Naive thymus-derived CD4-positive, alpha-beta T cell (primary cell): ENCODE measurements at regions not wholly inside any gene's neighbourhood (a gene's known extent, or its start where the extent isn't known, plus 50 kb on each side); places are given as distances from the start of the nearest gene placed in this dataset.
A peak's percentile ranks its signal among the peaks of the same experiment; 100 is the strongest.
"Not testable (repeated sequence)": the region's sequence is repeated elsewhere in the genome, so short reads cannot be mapped to it uniquely, and the experiment has no call there.

Experiments used
- ATAC-seq: fragments of 150-1000 bp; cut with Tn5 transposase; 2 replicates; pipeline ENCODE4 v1.10.0; 2021; ENCODE audit warnings: mild to moderate bottlenecking, moderate library complexity
- CTCF ChIA-PET: fragments of 350-600 bp; sonication (Branson Sonifier 250); formaldehyde crosslinking; loops from one replicate; lab custom pipeline; 2021; ENCODE audit warnings: antibody characterized with exemption; lab: Charles Lee
- POLR2A ChIA-PET: fragments of 350-600 bp; sonication (Branson Sonifier 250); formaldehyde crosslinking; loops from one replicate; lab custom pipeline; 2021; ENCODE audit warnings: antibody characterized with exemption, inconsistent platforms; lab: Charles Lee
- DNase-seq, 9 donors: peaks; one replicate each; pipeline versions ENCODE4 v3.0.0 to v3.0.0-alpha.2; 2020 to 2022; ENCODE audit warnings: mixed read lengths in 1 of 9
- H3K27ac ChIP-seq: one replicate; pipeline ENCODE4 v1.7.0; 2013; ENCODE audit warnings: mild to moderate bottlenecking, low read depth, low read length, moderate library complexity
- H3K27me3 ChIP-seq, 2 donors: one replicate each; pipeline ENCODE4 v1.7.0; 2013; ENCODE audit warnings: low read length in 2 of 2, mild to moderate bottlenecking in 2 of 2, moderate library complexity in 2 of 2; ENCODE audit not compliant: control insufficient read depth in 2 of 2, insufficient read depth in 2 of 2
- H3K36me3 ChIP-seq, 3 experiments: 1 replicate in 2 of 3; 2 replicates in 1 of 3; pipeline ENCODE4 v1.7.0; 2013; ENCODE audit warnings: low read length in 3 of 3, mild to moderate bottlenecking in 3 of 3, moderate library complexity in 1 of 3; ENCODE audit not compliant: insufficient read depth in 3 of 3, control insufficient read depth in 2 of 3
- H3K4me1 ChIP-seq, 2 donors: one replicate each; pipeline ENCODE4 v1.7.0; 2013; ENCODE audit warnings: low read length in 2 of 2, mild to moderate bottlenecking in 2 of 2, moderate library complexity in 1 of 2; ENCODE audit not compliant: control insufficient read depth in 2 of 2, insufficient read depth in 2 of 2
- H3K4me3 ChIP-seq: 2 replicates; pipeline ENCODE4 v1.7.0; 2013; ENCODE audit warnings: mild to moderate bottlenecking, low read length
- H3K9me3 ChIP-seq, 3 experiments: 1 replicate in 2 of 3; 2 replicates in 1 of 3; pipeline ENCODE4 v1.7.0; 2013; ENCODE audit warnings: low read length in 3 of 3; ENCODE audit not compliant: control insufficient read depth in 2 of 3
- H3K27ac Mint-ChIP-seq, 9 donors: one replicate each; pipeline ENCODE4 v1.8.0; 2020 to 2022; ENCODE audit warnings: mixed read lengths in 9 of 9, mild to moderate bottlenecking in 8 of 9, moderate library complexity in 5 of 9, inconsistent platforms in 2 of 9
- H3K27me3 Mint-ChIP-seq, 5 donors: one replicate each; pipeline ENCODE4 v1.8.0; 2021 to 2022; ENCODE audit warnings: mixed read lengths in 5 of 5, mild to moderate bottlenecking in 1 of 5
- H3K36me3 Mint-ChIP-seq, 5 donors: one replicate each; pipeline ENCODE4 v1.8.0; 2020 to 2022; ENCODE audit warnings: mixed read lengths in 5 of 5, mild to moderate bottlenecking in 3 of 5, inconsistent platforms in 1 of 5
- H3K4me1 Mint-ChIP-seq, 7 donors: one replicate each; pipeline ENCODE4 v1.8.0; 2020 to 2022; ENCODE audit warnings: mixed read lengths in 7 of 7, mild to moderate bottlenecking in 3 of 7, inconsistent platforms in 1 of 7
- H3K4me3 Mint-ChIP-seq, 10 donors: one replicate each; pipeline ENCODE4 v1.8.0; 2020 to 2022; ENCODE audit warnings: mild to moderate bottlenecking in 10 of 10, mixed read lengths in 10 of 10, moderate library complexity in 6 of 10, inconsistent platforms in 2 of 10
- H3K9me3 Mint-ChIP-seq, 11 donors: one replicate each; pipeline ENCODE4 v1.8.0; 2020 to 2022; ENCODE audit warnings: mixed read lengths in 11 of 11, mild to moderate bottlenecking in 4 of 11, inconsistent platforms in 1 of 11, moderate library complexity in 1 of 11
- intact Hi-C, 2 donors: fragments of 100-400 bp; cut with micrococcal nuclease; formaldehyde crosslinking; loops; one replicate each; pipeline ENCODE4 v1.15.1; 2023

DNA sequence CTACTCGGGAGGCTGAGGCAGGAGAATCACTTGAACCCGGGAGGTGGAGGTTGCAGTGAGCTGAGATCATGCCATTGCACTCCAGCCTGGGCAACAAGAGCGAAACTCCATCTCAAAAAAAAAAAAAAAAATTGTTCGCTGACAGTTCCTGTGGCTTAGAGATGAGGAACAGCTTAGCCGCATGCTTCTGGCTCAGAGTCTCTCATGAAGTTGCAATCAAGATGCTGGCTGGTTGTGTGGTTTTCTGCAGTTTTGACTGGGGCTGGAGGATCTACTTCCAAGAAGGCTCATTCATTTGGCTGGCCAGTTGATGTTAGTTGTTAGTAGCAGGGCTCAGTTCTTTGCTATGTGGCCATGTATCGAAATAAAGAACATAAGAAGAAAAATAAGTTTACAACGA lies 69.9 kb upstream of the TBC1D5 start:
- H3K4me1 ChIP-seq, H3K4me3 ChIP-seq, POLR2A ChIA-PET, H3K9me3 Mint-ChIP-seq, H3K27ac Mint-ChIP-seq, intact Hi-C loops, H3K27me3 ChIP-seq, H3K27ac ChIP-seq, H3K4me3 Mint-ChIP-seq, DNase-seq, CTCF ChIA-PET, H3K9me3 ChIP-seq, ATAC-seq, H3K36me3 ChIP-seq: not testable (repeated sequence)
- H3K4me1 Mint-ChIP-seq = peaks cover 0 to 16% (median 2%) of the 10 kb centered on the region in 7 donors
- H3K36me3 Mint-ChIP-seq = peaks cover 0 to 18% (median 0%) of the 10 kb centered on the region in 5 donors
- H3K27me3 Mint-ChIP-seq = peaks cover 2 to 15% (median 10%) of the 10 kb centered on the region in 5 donors

GRCh38 chr3:17811646-17812045 lies 69.2 kb upstream of the TBC1D5 start:
- Histone ChIP-seq H3K9me3 (no peaks in the 10 kb centered on the region), H3K27ac (no peak overlapping the region), H3K27me3 (no peaks in the 10 kb centered on the region), H3K36me3 (no peaks in the 10 kb centered on the region), H3K4me1 (no peaks in the 10 kb centered on the region), H3K4me3 (no peak overlapping the region)
- H3K27ac Mint-ChIP-seq = no peak overlapping the region
- no peak overlapping the region for H3K4me3 Mint-ChIP-seq
- H3K9me3 Mint-ChIP-seq = peaks cover 0 to 4% (median 0%) of the 10 kb centered on the region in 11 donors
- intact Hi-C loops = no loop called here
- peaks cover 2 to 19% (median 5%) of the 10 kb centered on the region in 7 donors for H3K4me1 Mint-ChIP-seq
- DNase-seq (no peak), ATAC-seq (no peak)
- CTCF ChIA-PET = no interaction called here
- POLR2A ChIA-PET = no interaction called here
- peaks cover 0 to 18% (median 0%) of the 10 kb centered on the region in 5 donors for H3K36me3 Mint-ChIP-seq
- H3K27me3 Mint-ChIP-seq = peaks cover 2 to 15% (median 10%) of the 10 kb centered on the region in 5 donors

DNA sequence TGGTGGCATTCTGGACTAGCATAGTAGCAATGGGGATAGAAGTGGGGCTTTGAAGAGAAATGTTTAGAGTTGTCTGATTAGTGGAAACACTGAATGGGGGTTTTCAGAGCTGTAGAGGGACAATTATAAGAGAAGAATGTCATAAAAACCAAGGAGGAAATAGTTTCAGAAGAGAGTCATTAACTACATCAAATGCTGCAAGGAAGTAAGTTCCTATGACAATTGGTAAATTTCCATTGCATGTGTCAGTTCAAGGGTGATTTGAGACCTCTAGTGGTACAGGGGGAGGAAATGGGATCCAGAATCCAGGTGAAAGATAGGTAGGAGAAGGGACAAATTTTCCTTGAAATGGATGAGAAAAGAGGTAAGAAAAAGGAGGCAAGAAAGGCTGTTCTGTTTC lies 68.3 kb upstream of the TBC1D5 start:
- Mint-ChIP-seq H3K36me3 (peaks cover 0 to 19% (median 0%) of the 10 kb centered on the region in 5 donors), H3K27ac (no peak overlapping the region), H3K4me1 (peaks cover 5 to 28% (median 10%) of the 10 kb centered on the region in 7 donors), H3K4me3 (peak overlapping the region in 1 of 10 donors; percentile 1), H3K27me3 (peaks cover 2 to 15% (median 10%) of the 10 kb centered on the region in 5 donors), H3K9me3 (peaks cover 0 to 4% (median 0%) of the 10 kb centered on the region in 11 donors)
- Histone ChIP-seq H3K27me3 (no peaks in the 10 kb centered on the region), H3K4me3 (no peak overlapping the region), H3K9me3 (no peaks in the 10 kb centered on the region), H3K4me1 (no peaks in the 10 kb centered on the region), H3K36me3 (no peaks in the 10 kb centered on the region), H3K27ac (no peak overlapping the region)
- ATAC-seq = no peak
- POLR2A ChIA-PET = no interaction called here
- DNase-seq = peak in 1 of 9 donors; percentile 1
- intact Hi-C loops = no loop called here
- CTCF ChIA-PET = no interaction called here

GRCh38 chr3:17808994-17809393 lies 66.6 kb upstream of the TBC1D5 start:
- ATAC-seq = no peak
- H3K27ac ChIP-seq = no peak overlapping the region
- no peaks in the 10 kb centered on the region for H3K36me3 ChIP-seq
- intact Hi-C loops = no loop called here
- Mint-ChIP-seq H3K27me3 (peaks cover 5 to 15% (median 10%) of the 10 kb centered on the region in 5 donors), H3K9me3 (peaks cover 0 to 3% (median 0%) of the 10 kb centered on the region in 11 donors), H3K36me3 (peaks cover 0 to 19% (median 0%) of the 10 kb centered on the region in 5 donors), H3K4me1 (peaks cover 5 to 30% (median 10%) of the 10 kb centered on the region in 7 donors), H3K4me3 (no peak overlapping the region), H3K27ac (no peak overlapping the region)
- no peaks in the 10 kb centered on the region for H3K4me1 ChIP-seq
- H3K27me3 ChIP-seq = no peaks in the 10 kb centered on the region
- POLR2A ChIA-PET = no interaction called here
- CTCF ChIA-PET = no interaction called here
- no peak overlapping the region for H3K4me3 ChIP-seq
- H3K9me3 ChIP-seq = no peaks in the 10 kb centered on the region
- DNase-seq = no peak

DNA sequence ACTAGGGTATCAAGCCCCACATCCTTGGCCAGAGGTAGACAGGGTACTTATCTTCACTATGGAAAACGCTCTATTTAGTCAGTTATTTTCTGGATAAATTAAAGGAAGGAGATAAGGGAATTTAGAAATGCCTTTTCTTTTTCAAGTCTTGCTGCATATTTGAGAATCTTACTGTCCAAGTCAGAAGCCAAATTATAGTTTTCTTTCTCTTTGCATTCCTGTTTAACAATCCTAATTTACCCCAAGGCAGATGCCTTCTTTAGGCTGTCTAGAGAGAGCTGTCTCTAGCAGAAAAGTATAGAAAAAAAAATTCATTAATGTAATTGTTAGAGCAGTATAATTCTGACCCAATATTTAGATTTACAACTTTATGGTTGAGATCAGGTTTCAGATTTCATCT lies 64.4 kb upstream of the TBC1D5 start:
- ATAC-seq (no peak), DNase-seq (no peak)
- Histone ChIP-seq H3K4me1 (no peaks in the 10 kb centered on the region), H3K36me3 (no peaks in the 10 kb centered on the region), H3K27ac (no peak overlapping the region), H3K9me3 (no peaks in the 10 kb centered on the region), H3K27me3 (no peaks in the 10 kb centered on the region), H3K4me3 (no peak overlapping the region)
- Mint-ChIP-seq H3K4me3 (no peak overlapping the region), H3K27me3 (peaks cover 5 to 15% (median 15%) of the 10 kb centered on the region in 5 donors), H3K4me1 (peaks cover 5 to 30% (median 10%) of the 10 kb centered on the region in 7 donors), H3K36me3 (peaks cover 0 to 9% (median 0%) of the 10 kb centered on the region in 5 donors), H3K9me3 (peaks cover 0 to 3% (median 0%) of the 10 kb centered on the region in 11 donors), H3K27ac (no peak overlapping the region)
- intact Hi-C loops = no loop called here
- POLR2A ChIA-PET = no interaction called here
- CTCF ChIA-PET = interaction anchor here (0.6 kb wide), 1 partner anchor 1214 kb away, joined by 4 read pairs; no protein-coding TSS in a partner anchor

- POLR2A ChIA-PET = no interaction called here
These were observed 63.8 kb upstream of the TBC1D5 start for GRCh38 chr3:17806201-17806600.

DNA sequence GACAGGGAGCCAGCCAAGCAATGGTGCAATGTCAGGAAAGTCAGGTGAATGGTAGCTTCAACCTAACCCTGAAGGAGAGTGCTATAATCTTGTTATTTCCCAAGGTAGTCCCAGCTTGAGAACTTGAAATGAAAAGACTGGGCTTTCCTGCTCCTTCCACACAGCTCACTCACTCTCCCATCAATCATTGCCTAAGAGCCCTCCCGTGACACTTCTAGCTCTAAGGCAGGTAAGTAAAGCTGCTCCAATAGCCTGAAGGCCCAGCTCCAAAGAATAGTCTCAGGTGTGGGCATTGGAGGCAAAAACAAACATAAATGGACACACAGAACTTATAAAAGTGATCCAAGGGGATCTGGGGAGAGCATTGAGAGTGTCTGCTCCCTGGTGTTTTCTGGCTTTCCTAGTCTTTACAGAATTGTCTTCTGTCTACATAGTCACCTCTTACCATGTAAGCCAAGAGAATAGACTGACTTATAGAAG lies 63.1 kb upstream of the TBC1D5 start:
- intact Hi-C loops = no loop called here
- Mint-ChIP-seq H3K9me3 (peaks cover 0 to 3% (median 0%) of the 10 kb centered on the region in 11 donors), H3K4me1 (peaks cover 5 to 24% (median 8%) of the 10 kb centered on the region in 7 donors), H3K36me3 (peaks cover 0 to 4% (median 0%) of the 10 kb centered on the region in 5 donors), H3K27ac (no peak overlapping the region), H3K4me3 (no peak overlapping the region), H3K27me3 (peaks cover 0 to 11% (median 11%) of the 10 kb centered on the region in 5 donors)
- Histone ChIP-seq H3K27ac (no peak overlapping the region), H3K36me3 (no peaks in the 10 kb centered on the region), H3K4me3 (no peak overlapping the region), H3K9me3 (no peaks in the 10 kb centered on the region), H3K27me3 (no peaks in the 10 kb centered on the region), H3K4me1 (no peaks in the 10 kb centered on the region)
- POLR2A ChIA-PET = no interaction called here
- DNase-seq = no peak
- ATAC-seq = no peak
- CTCF ChIA-PET = no interaction called here

More at GRCh38 chr3:17806201-17806600, 63.8 kb upstream of the TBC1D5 start:
- H3K4me3 Mint-ChIP-seq = no peak overlapping the region
- peak; percentile 61 for ATAC-seq
- H3K9me3 Mint-ChIP-seq = peaks cover 0 to 3% (median 0%) of the 10 kb centered on the region in 11 donors
- peaks cover 5 to 30% (median 10%) of the 10 kb centered on the region in 7 donors for H3K4me1 Mint-ChIP-seq
- intact Hi-C loops = no loop called here
- H3K4me3 ChIP-seq = no peak overlapping the region
- H3K9me3 ChIP-seq = no peaks in the 10 kb centered on the region
- CTCF ChIA-PET = no interaction called here
- H3K36me3 ChIP-seq = no peaks in the 10 kb centered on the region
- peaks cover 0 to 6% (median 0%) of the 10 kb centered on the region in 5 donors for H3K36me3 Mint-ChIP-seq
- no peaks in the 10 kb centered on the region for H3K27me3 ChIP-seq
- DNase-seq = peak in 5 of 9 donors; percentile 14 to 39 (median 29)
- peaks cover 0 to 15% (median 15%) of the 10 kb centered on the region in 5 donors for H3K27me3 Mint-ChIP-seq
- H3K4me1 ChIP-seq = no peaks in the 10 kb centered on the region
- H3K27ac ChIP-seq = no peak overlapping the region
- H3K27ac Mint-ChIP-seq = no peak overlapping the region
